GM12878 (cell line): ENCODE measurements at regions not wholly inside any gene's neighbourhood (a gene's known extent, or its start where the extent isn't known, plus 50 kb on each side); places are given as distances from the start of the nearest gene placed in this dataset.

Experiments used
- ATAC-seq: fragments of 200-7000 bp; cut with Tn5 transposase; 3 replicates; pipeline ENCODE4 v1.9.1; 2020; ENCODE audit warnings: mild to moderate bottlenecking, moderate library complexity
- BruUV-seq: library from RNA; stranded (reverse); fragments of 400-500 nt; replicated peaks from 2 replicates; lab custom pipeline; 2021; lab: Mats Ljungman, UMichigan
- CTCF ChIA-PET: fragments of 300-600 bp; sonication (Branson Sonifier 250); formaldehyde crosslinking; extraction: SDS; loops from one replicate; lab custom pipeline; 2021; ENCODE audit warnings: inconsistent platforms; lab: Yijun Ruan, JAX
- POLR2A ChIA-PET: fragments of 350-600 bp; formaldehyde crosslinking; extraction: SDS; loops from one replicate; lab custom pipeline; 2021; ENCODE audit warnings: inconsistent platforms; lab: Charles Lee
- RAD21 ChIA-PET: fragments of 300-600 bp; sonication (Branson Sonifier 250); formaldehyde crosslinking; loops from one replicate; lab custom pipeline; 2023; ENCODE audit warnings: antibody characterized with exemption; ENCODE audit not compliant: unreplicated experiment; lab: Charles Lee
- SMC1A ChIA-PET: fragments of 300-600 bp; sonication (Branson Sonifier 250); formaldehyde crosslinking; loops from one replicate; lab custom pipeline; 2023; ENCODE audit not compliant: unreplicated experiment, uncharacterized antibody; lab: Charles Lee
- DNase-seq: peaks from one replicate; pipeline ENCODE4 v3.0.0-alpha.2; 2011; ENCODE audit warnings: low read depth, low spot score
- FAIRE-seq: peaks from 3 replicates; lab custom pipeline; 2011; peaks lifted over from hg19 to GRCh38; lab: Jason Lieb, UNC
- H2AFZ ChIP-seq: 2 replicates; pipeline ENCODE4 v1.6.0; 2011; ENCODE audit warnings: low read depth, low read length, control low read depth; ENCODE audit not compliant: control insufficient read depth
- H3K27ac ChIP-seq: 2 replicates; pipeline ENCODE4 v1.5.1; 2011; ENCODE audit warnings: control low read depth; ENCODE audit not compliant: control insufficient read depth, insufficient read depth
- H3K27me3 ChIP-seq, 2 experiments: replicated peaks in 1 of 2; 2 replicates each; pipeline versions ENCODE4 v1.6.0 to v1.6.1; 2011; ENCODE audit warnings: low read length in 1 of 2; ENCODE audit not compliant: control insufficient read depth in 2 of 2, insufficient read depth in 2 of 2
- H3K36me3 ChIP-seq, 2 experiments: 2 replicates each; pipeline ENCODE4 v1.5.1; 2011; ENCODE audit warnings: low read length in 1 of 2; ENCODE audit not compliant: control insufficient read depth in 2 of 2, insufficient read depth in 2 of 2
- H3K4me1 ChIP-seq: 2 replicates; pipeline ENCODE4 v1.6.1; 2011; ENCODE audit warnings: mild to moderate bottlenecking, low read length, moderate library complexity, mixed read lengths; ENCODE audit not compliant: control insufficient read depth, insufficient read depth
- H3K4me2 ChIP-seq: 2 replicates; pipeline ENCODE4 v1.6.0; 2011; ENCODE audit warnings: control low read depth; ENCODE audit not compliant: control insufficient read depth, insufficient read depth
- H3K4me3 ChIP-seq: fragments of 200-600 bp; sonication (generic); 2 replicates; pipeline ENCODE4 v1.5.1; 2016
- H3K79me2 ChIP-seq: 2 replicates; pipeline ENCODE4 v1.6.0; 2011; ENCODE audit warnings: low read length; ENCODE audit not compliant: control insufficient read depth, insufficient read depth
- H3K9ac ChIP-seq: 2 replicates; pipeline ENCODE4 v1.8.0; 2011; ENCODE audit warnings: low read length, control low read depth, mixed read lengths; ENCODE audit not compliant: control insufficient read depth, insufficient read depth
- H3K9me3 ChIP-seq: replicated peaks from 3 replicates; pipeline ENCODE4 v1.5.1; 2011; ENCODE audit warnings: mild to moderate bottlenecking, low read length; ENCODE audit not compliant: control insufficient read depth, insufficient read depth
- H4K20me1 ChIP-seq: 2 replicates; pipeline ENCODE4 v1.6.0; 2011; ENCODE audit not compliant: control insufficient read depth, insufficient read depth
- CBFB ChIP-seq: IDR thresholded peaks from 2 replicates; pipeline ENCODE4 v1.6.1; 2016; ENCODE audit warnings: antibody characterized with exemption, low read depth
- SMARCA5 ChIP-seq: fragments of 450-650 bp; IDR thresholded peaks from 2 replicates; pipeline ENCODE4 v1.6.1; 2017; ENCODE audit warnings: mild to moderate bottlenecking
- SRF ChIP-seq, 2 experiments: IDR thresholded peaks; 2 replicates each; pipeline ENCODE4 v1.6.1; 2011; ENCODE audit warnings: low read depth in 2 of 2, low read length in 2 of 2, mild to moderate bottlenecking in 1 of 2, moderate library complexity in 1 of 2
- ZNF207 ChIP-seq: fragments of 450-650 bp; IDR thresholded peaks from 2 replicates; pipeline ENCODE4 v1.6.1; 2014; ENCODE audit warnings: antibody characterized with exemption, mild to moderate bottlenecking, borderline replicate concordance
- WGBS: methylation state at CpG from one replicate; pipeline ENCODE4 v1.1.6; 2016; ENCODE audit warnings: low lambda C conversion rate; ENCODE audit not compliant: insufficient replicate concordance, insufficient coverage; ENCODE audit errors: missing lambda C conversion rate; 5-methylcytosine and 5-hydroxymethylcytosine counted together
- in situ Hi-C: fragments of 300-500 bp; cut with MboI; formaldehyde crosslinking; loops from 9 replicates; pipeline ENCODE4 v1.14.3; 2018; ENCODE audit warnings: mixed read lengths
- intact Hi-C: fragments of 100-400 bp; cut with micrococcal nuclease; formaldehyde crosslinking; loops from one replicate; pipeline ENCODE4 v1.14.2; 2022; ENCODE audit not compliant: unreplicated experiment
- TF ChIP-seq, protein P1 (sequence below): fragments of 450-650 bp; IDR thresholded peaks from 2 replicates; pipeline ENCODE4 v1.6.1; 2016; ENCODE audit warnings: mild to moderate bottlenecking

DNA sequence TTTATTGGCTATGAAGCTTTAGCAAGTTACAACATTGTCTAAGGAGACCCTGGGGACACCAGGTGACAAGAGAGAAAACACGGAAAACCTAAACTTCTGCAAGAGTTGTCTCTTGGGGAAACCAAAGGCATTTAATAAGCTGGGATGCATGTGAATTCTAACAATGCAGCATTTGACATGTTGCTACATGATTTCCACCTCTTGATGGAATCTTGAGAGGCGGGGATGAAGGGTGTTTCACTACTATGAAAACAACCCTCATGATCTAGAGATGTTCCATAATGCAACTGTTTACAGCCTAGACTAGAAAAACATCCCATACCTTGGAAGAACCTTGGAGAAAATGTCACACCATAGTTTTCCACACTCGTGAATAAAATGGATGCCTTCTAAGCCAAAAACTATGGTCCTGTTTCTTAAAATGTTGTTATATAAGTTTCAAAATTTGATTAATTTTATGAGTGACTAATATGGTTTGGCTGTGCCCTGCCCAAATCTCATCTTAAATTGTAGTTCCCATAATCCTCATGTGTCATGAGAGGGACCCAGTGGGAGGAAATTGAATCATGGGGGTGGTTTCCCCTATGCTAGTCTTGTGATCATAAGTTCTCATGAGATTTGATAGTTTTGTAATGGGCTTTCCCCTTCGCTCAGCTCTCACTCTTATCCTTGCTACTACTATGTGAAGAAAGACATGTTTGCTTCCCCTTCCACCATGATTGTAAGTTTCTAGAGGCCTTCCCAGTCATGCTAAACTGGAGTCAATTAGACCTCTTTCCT is 164.6 kb downstream of the TNFSF13B start:
- Histone ChIP-seq H3K79me2 (no peaks in the 10 kb centered on the region), H3K9me3 (no peaks in the 10 kb centered on the region), H3K36me3 (no peaks in the 10 kb centered on the region), H3K4me1 (no peaks in the 10 kb centered on the region), H3K4me3 (no peak overlapping the region), H4K20me1 (no peaks in the 10 kb centered on the region), H2AFZ (no peak overlapping the region), H3K27ac (no peak overlapping the region), H3K27me3 (no peaks in the 10 kb centered on the region), H3K4me2 (no peak overlapping the region), H3K9ac (no peak overlapping the region)
- intact Hi-C loops: no loop called here
- POLR2A ChIA-PET: no interaction called here
- SMC1A ChIA-PET: interaction anchor here (0.7 kb wide), 1 partner anchor 456 kb away, joined by 3 read pairs; no protein-coding TSS in a partner anchor
- CTCF ChIA-PET: no interaction called here
- no TSS peak for BruUV-seq
- FAIRE-seq (no peak), DNase-seq (no peak), ATAC-seq (no peak)
- RAD21 ChIA-PET: no interaction called here
- in situ Hi-C loops: no loop called here
- no peak for TF ChIP-seq CBFB
- no peak for TF ChIP-seq SRF (IDR thresholded peaks at IDR 0.05; ENCODE audit: low read depth in 2 of 2, low read length in 2 of 2)
- TF ChIP-seq ZNF207: no peak
- TF ChIP-seq, protein P1, sequence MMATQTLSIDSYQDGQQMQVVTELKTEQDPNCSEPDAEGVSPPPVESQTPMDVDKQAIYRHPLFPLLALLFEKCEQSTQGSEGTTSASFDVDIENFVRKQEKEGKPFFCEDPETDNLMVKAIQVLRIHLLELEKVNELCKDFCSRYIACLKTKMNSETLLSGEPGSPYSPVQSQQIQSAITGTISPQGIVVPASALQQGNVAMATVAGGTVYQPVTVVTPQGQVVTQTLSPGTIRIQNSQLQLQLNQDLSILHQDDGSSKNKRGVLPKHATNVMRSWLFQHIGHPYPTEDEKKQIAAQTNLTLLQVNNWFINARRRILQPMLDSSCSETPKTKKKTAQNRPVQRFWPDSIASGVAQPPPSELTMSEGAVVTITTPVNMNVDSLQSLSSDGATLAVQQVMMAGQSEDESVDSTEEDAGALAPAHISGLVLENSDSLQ: no peak
- TF ChIP-seq SMARCA5: no peak
- 29% methylated on average over 4 of the region's 4 CpGs for WGBS
